ENCODE measurements at regions not wholly inside any gene's neighbourhood (a gene's known extent, or its start where the extent isn't known, plus 50 kb on each side); places are given as distances from the start of the nearest gene placed in this dataset.

Small RNA genes in the stretch of these regions (small RNA-seq; reads per million reads assigned to genes)
- 0.22 reads per million for gene RNA5SP484
